ENCODE measurements at regions not wholly inside any gene's neighbourhood (a gene's known extent, or its start where the extent isn't known, plus 50 kb on each side); places are given as distances from the start of the nearest gene placed in this dataset.

GRCh38 chr4:26074712-26075430, 160.9 kb downstream of the SMIM20 start:
- peak; percentile 98 for DNase-seq

- peak; percentile 71 for DNase-seq
Measured at GRCh38 chr4:26075583-26075982, 161.6 kb downstream of the SMIM20 start.

GRCh38 chr4:26076000-26076587, 162.1 kb downstream of the SMIM20 start:
- DNase-seq, result peak; percentile 96

GRCh38 chr4:26076896-26077295, 162.9 kb downstream of the SMIM20 start:
- DNase-seq, result no peak

- no peak for DNase-seq
Measured at GRCh38 chr4:26077756-26078155, 163.7 kb downstream of the SMIM20 start.

- no peak for DNase-seq
Measured at GRCh38 chr4:26080870-26081628, 167.0 kb downstream of the SMIM20 start.

- DNase-seq, result peak; percentile 50
Measured at GRCh38 chr4:26081795-26082498, 167.9 kb downstream of the SMIM20 start.

- no peak for DNase-seq
Measured at GRCh38 chr4:26082565-26082964, 168.5 kb downstream of the SMIM20 start.

GRCh38 chr4:26083987-26084386, 170.0 kb downstream of the SMIM20 start:
- DNase-seq, result peak; percentile 75

- no peak for DNase-seq
Measured at GRCh38 chr4:26084414-26084813, 170.4 kb downstream of the SMIM20 start.

- DNase-seq, result no peak
Measured at GRCh38 chr4:26085551-26085950, 171.5 kb downstream of the SMIM20 start.

GRCh38 chr4:26086621-26087441, 172.8 kb downstream of the SMIM20 start:
- DNase-seq, result no peak

- peak; percentile 97 for DNase-seq
Measured at GRCh38 chr4:26088433-26088928, 174.5 kb downstream of the SMIM20 start.

- peak; percentile 28 for DNase-seq
Measured at GRCh38 chr4:26093551-26093950, 179.5 kb downstream of the SMIM20 start.

- DNase-seq, result no peak
Measured at GRCh38 chr4:26094076-26094475, 180.1 kb downstream of the SMIM20 start.

GRCh38 chr4:26094911-26095310, 180.9 kb downstream of the SMIM20 start:
- DNase-seq, result no peak

GRCh38 chr4:26099967-26100366, 185.9 kb downstream of the SMIM20 start:
- no peak for DNase-seq

- DNase-seq, result no peak
Measured at GRCh38 chr4:26101011-26101410, 187.0 kb downstream of the SMIM20 start.

- DNase-seq, result no peak
Measured at GRCh38 chr4:26104056-26104685, 190.2 kb downstream of the SMIM20 start.

- DNase-seq, result no peak
Measured at GRCh38 chr4:26105337-26105736, 191.3 kb downstream of the SMIM20 start.

GRCh38 chr4:26105815-26106699, 192.0 kb downstream of the SMIM20 start:
- DNase-seq, result peak; percentile 43
